ENCODE measurements at regions not wholly inside any gene's neighbourhood (a gene's known extent, or its start where the extent isn't known, plus 50 kb on each side); places are given as distances from the start of the nearest gene placed in this dataset.

DNA sequence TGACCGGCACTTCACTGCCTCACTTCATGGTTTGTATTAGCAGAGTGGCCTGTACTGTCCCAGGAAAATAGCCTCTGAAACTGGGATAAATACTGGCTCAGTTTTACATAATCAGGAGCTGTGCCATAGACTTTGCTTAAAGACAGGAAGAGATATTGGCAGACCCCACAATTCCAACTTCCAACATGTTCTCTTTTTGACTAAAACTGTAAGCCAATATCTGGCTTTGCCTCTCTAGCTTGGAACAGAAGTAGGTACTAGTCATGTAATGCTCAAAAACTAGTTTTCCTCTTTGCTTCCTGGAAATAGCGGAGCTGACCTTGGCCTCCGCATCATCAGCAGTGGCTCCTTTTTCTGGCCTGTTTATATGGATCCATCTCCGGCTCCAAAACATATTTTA, 276.9 kb downstream of the CDH9 start:
- Histone ChIP-seq H4K20me1 (ENCODE audit: control insufficient read depth, extremely low read depth, insufficient read depth, low read length) (no peaks in the 10 kb centered on the region), H3K36me3 (ENCODE audit: control insufficient read depth, insufficient read depth, low read length) (no peaks in the 10 kb centered on the region), H3K4me3 (replicated peaks in 1 of 4; ENCODE audit: control extremely low read depth in 1 of 4, insufficient read depth in 1 of 4, low read depth in 3 of 4, low read length in 4 of 4) (no peak overlapping the region), H3K27me3 (ENCODE audit: control insufficient read depth, insufficient read depth, low read length) (no peaks in the 10 kb centered on the region), H3K9me3 (ENCODE audit: control insufficient read depth, insufficient read depth, low read depth, low read length) (no peaks in the 10 kb centered on the region), H2AFZ (ENCODE audit: low read length) (no peak overlapping the region), H3K27ac (ENCODE audit: insufficient read depth, low read length) (no peak overlapping the region), H3K4me1 (ENCODE audit: control insufficient read depth, extremely low read depth, insufficient read depth, low read length) (no peaks in the 10 kb centered on the region), H3K79me2 (ENCODE audit: control insufficient read depth, insufficient read depth, low read length) (no peaks in the 10 kb centered on the region), H3K4me2 (ENCODE audit: extremely low read depth, insufficient read depth, low read length) (no peak overlapping the region), H3K9ac (ENCODE audit: insufficient read depth, low read length) (no peak overlapping the region)
- TF ChIP-seq, protein P1, sequence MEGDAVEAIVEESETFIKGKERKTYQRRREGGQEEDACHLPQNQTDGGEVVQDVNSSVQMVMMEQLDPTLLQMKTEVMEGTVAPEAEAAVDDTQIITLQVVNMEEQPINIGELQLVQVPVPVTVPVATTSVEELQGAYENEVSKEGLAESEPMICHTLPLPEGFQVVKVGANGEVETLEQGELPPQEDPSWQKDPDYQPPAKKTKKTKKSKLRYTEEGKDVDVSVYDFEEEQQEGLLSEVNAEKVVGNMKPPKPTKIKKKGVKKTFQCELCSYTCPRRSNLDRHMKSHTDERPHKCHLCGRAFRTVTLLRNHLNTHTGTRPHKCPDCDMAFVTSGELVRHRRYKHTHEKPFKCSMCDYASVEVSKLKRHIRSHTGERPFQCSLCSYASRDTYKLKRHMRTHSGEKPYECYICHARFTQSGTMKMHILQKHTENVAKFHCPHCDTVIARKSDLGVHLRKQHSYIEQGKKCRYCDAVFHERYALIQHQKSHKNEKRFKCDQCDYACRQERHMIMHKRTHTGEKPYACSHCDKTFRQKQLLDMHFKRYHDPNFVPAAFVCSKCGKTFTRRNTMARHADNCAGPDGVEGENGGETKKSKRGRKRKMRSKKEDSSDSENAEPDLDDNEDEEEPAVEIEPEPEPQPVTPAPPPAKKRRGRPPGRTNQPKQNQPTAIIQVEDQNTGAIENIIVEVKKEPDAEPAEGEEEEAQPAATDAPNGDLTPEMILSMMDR (conservative IDR thresholded peaks at IDR 0.05 in 1 of 2, IDR thresholded peaks at IDR 0.05 in 1 of 2; ENCODE audit: low read depth in 1 of 2, low read length in 2 of 2) = no peak
- no peak for TF ChIP-seq EZH2 (IDR thresholded peaks at IDR 0.05; ENCODE audit: low read length, missing control alignments)
- no peak for DNase-seq (ENCODE audit: low read depth in 2 of 2)

DNA sequence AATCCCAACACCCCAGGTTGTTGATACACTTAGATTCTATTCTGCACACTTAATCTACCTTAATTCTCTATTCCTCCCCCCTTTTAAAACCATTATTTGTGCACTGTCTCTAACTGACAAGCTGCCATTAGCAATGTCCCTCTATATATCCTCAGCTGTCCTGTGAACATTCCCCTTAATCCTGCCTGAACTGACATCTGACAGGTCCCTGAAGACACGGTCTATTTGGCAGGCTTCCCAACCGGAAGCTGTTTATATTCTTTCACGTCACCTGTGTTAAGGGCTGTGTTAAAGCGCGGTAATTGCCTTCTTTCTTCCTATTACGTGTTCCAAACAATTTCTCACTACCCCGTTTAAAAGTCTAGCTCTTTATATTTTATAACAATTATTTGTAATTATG, 277.3 kb downstream of the CDH9 start:
- no peak overlapping the region for H3K27ac ChIP-seq (ENCODE audit: insufficient read depth, low read length)
- no peak for DNase-seq (ENCODE audit: low read depth in 2 of 2)
- H3K4me3 ChIP-seq (replicated peaks in 1 of 4; ENCODE audit: control extremely low read depth in 1 of 4, insufficient read depth in 1 of 4, low read depth in 3 of 4, low read length in 4 of 4) = no peak overlapping the region
- H3K27me3 ChIP-seq (ENCODE audit: control insufficient read depth, insufficient read depth, low read length) = no peaks in the 10 kb centered on the region
- TF ChIP-seq, protein P1 (conservative IDR thresholded peaks at IDR 0.05 in 1 of 2, IDR thresholded peaks at IDR 0.05 in 1 of 2; ENCODE audit: low read depth in 1 of 2, low read length in 2 of 2) = no peak
- no peak for TF ChIP-seq EZH2 (IDR thresholded peaks at IDR 0.05; ENCODE audit: low read length, missing control alignments)
- no peaks in the 10 kb centered on the region for H3K9me3 ChIP-seq (ENCODE audit: control insufficient read depth, insufficient read depth, low read depth, low read length)
- no peak overlapping the region for H3K4me2 ChIP-seq (ENCODE audit: extremely low read depth, insufficient read depth, low read length)
- H4K20me1 ChIP-seq (ENCODE audit: control insufficient read depth, extremely low read depth, insufficient read depth, low read length) = no peaks in the 10 kb centered on the region
- no peaks in the 10 kb centered on the region for H3K79me2 ChIP-seq (ENCODE audit: control insufficient read depth, insufficient read depth, low read length)
- no peaks in the 10 kb centered on the region for H3K36me3 ChIP-seq (ENCODE audit: control insufficient read depth, insufficient read depth, low read length)
- no peak overlapping the region for H3K9ac ChIP-seq (ENCODE audit: insufficient read depth, low read length)
- no peak overlapping the region for H2AFZ ChIP-seq (ENCODE audit: low read length)
- no peaks in the 10 kb centered on the region for H3K4me1 ChIP-seq (ENCODE audit: control insufficient read depth, extremely low read depth, insufficient read depth, low read length)

DNA sequence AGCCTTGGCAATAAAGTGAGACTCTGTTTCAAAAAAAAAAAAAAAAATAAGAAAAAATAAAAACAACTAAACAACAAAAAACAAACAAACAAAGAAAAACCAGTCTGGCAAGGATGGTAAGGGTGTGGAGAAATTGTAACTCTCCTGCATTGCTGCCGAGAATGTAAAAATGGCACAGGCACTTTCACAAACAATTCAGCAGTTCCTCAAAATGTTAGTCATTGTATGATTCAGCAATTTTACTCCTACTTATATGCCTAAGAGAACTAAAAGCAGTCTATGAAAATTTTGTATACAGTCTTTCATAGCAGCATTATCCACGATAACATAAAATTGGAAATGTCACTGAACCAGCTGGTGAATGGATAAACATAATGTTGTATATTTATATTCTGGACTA, 280.4 kb downstream of the CDH9 start:
- Histone ChIP-seq H3K27ac (ENCODE audit: insufficient read depth, low read length) (no peak overlapping the region), H3K9me3 (ENCODE audit: control insufficient read depth, insufficient read depth, low read depth, low read length) (no peaks in the 10 kb centered on the region), H2AFZ (ENCODE audit: low read length) (no peak overlapping the region), H3K4me3 (replicated peaks in 1 of 4; ENCODE audit: control extremely low read depth in 1 of 4, insufficient read depth in 1 of 4, low read depth in 3 of 4, low read length in 4 of 4) (no peak overlapping the region), H4K20me1 (ENCODE audit: control insufficient read depth, extremely low read depth, insufficient read depth, low read length) (no peaks in the 10 kb centered on the region), H3K36me3 (ENCODE audit: control insufficient read depth, insufficient read depth, low read length) (no peaks in the 10 kb centered on the region), H3K79me2 (ENCODE audit: control insufficient read depth, insufficient read depth, low read length) (no peaks in the 10 kb centered on the region), H3K9ac (ENCODE audit: insufficient read depth, low read length) (no peak overlapping the region), H3K4me2 (ENCODE audit: extremely low read depth, insufficient read depth, low read length) (no peak overlapping the region), H3K27me3 (ENCODE audit: control insufficient read depth, insufficient read depth, low read length) (no peaks in the 10 kb centered on the region), H3K4me1 (ENCODE audit: control insufficient read depth, extremely low read depth, insufficient read depth, low read length) (no peaks in the 10 kb centered on the region)
- no peak for DNase-seq (ENCODE audit: low read depth in 2 of 2)
- no peak for TF ChIP-seq EZH2 (IDR thresholded peaks at IDR 0.05; ENCODE audit: low read length, missing control alignments)
- TF ChIP-seq, protein P1 (conservative IDR thresholded peaks at IDR 0.05 in 1 of 2, IDR thresholded peaks at IDR 0.05 in 1 of 2; ENCODE audit: low read depth in 1 of 2, low read length in 2 of 2) = no peak
